Endothelial cell of umbilical vein (primary cell): ENCODE measurements at regions not wholly inside any gene's neighbourhood (a gene's known extent, or its start where the extent isn't known, plus 50 kb on each side); places are given as distances from the start of the nearest gene placed in this dataset.

Source experiments
- BruUV-seq: library from RNA; stranded (reverse); fragments of 400-500 nt; replicated peaks from 2 replicates; lab custom pipeline; 2021; lab: Mats Ljungman, UMichigan
- CTCF ChIA-PET: fragments of 300-600, 350-600 bp; sonication (Branson Sonifier 250); formaldehyde crosslinking; loops from one replicate; lab custom pipeline; 2021; ENCODE audit warnings: antibody characterized with exemption, inconsistent platforms; lab: Charles Lee
- POLR2A ChIA-PET: fragments of 300-600, 350-600 bp; sonication (Branson Sonifier 250); formaldehyde crosslinking; loops from one replicate; lab custom pipeline; 2021; ENCODE audit warnings: antibody characterized with exemption, inconsistent platforms; lab: Charles Lee
- DNase-seq: peaks from one replicate; pipeline ENCODE4 v3.0.0-alpha.2; 2011; ENCODE audit warnings: low read depth, low spot score
- FAIRE-seq: peaks from 2 replicates; lab custom pipeline; 2011; peaks lifted over from hg19 to GRCh38; lab: Jason Lieb, UNC
- H2AFZ ChIP-seq: 2 replicates; pipeline ENCODE4 v1.6.0; 2012; ENCODE audit warnings: low read depth, low read length, control low read depth, inconsistent platforms
- H3K27ac ChIP-seq: 2 replicates; pipeline ENCODE4 v1.5.1; 2011; ENCODE audit warnings: low read depth, mild to moderate bottlenecking, control low read depth, low read length, moderate library complexity; ENCODE audit not compliant: insufficient read depth
- H3K27me3 ChIP-seq, 2 experiments: 2 replicates each; pipeline versions ENCODE4 v1.6.0 to v1.6.1; 2011; ENCODE audit warnings: low read length in 2 of 2, mixed read lengths in 1 of 2; ENCODE audit not compliant: control insufficient read depth in 2 of 2, insufficient read depth in 2 of 2
- H3K36me3 ChIP-seq, 2 experiments: 2 replicates in 1 of 2; 3 replicates in 1 of 2; pipeline ENCODE4 v1.5.1; 2011; ENCODE audit warnings: low read length in 2 of 2, mild to moderate bottlenecking in 1 of 2, moderate library complexity in 1 of 2; ENCODE audit not compliant: control insufficient read depth in 2 of 2, insufficient read depth in 2 of 2; ENCODE audit errors: extremely low read depth in 1 of 2
- H3K4me1 ChIP-seq: 3 replicates; pipeline ENCODE4 v1.5.1; 2011; ENCODE audit warnings: mild to moderate bottlenecking, low read length; ENCODE audit not compliant: control insufficient read depth, insufficient read depth; ENCODE audit errors: extremely low read depth
- H3K4me2 ChIP-seq: 2 replicates; pipeline ENCODE4 v1.6.1; 2011; ENCODE audit warnings: low read length, control low read depth, mixed read lengths; ENCODE audit not compliant: insufficient read depth
- H3K4me3 ChIP-seq, 3 experiments: fragments of 200-600 bp in 1 of 3; sonication (generic), shearing (Covaris generic) in 1 of 3; replicated peaks in 1 of 3; 2 replicates each; pipeline ENCODE4 v1.5.1; 2011 to 2016; ENCODE audit warnings: control low read depth in 3 of 3, low read length in 3 of 3, mild to moderate bottlenecking in 2 of 3, inconsistent platforms in 1 of 3, low read depth in 1 of 3, moderate library complexity in 1 of 3; ENCODE audit not compliant: insufficient read depth in 1 of 3
- H3K79me2 ChIP-seq: 2 replicates; pipeline ENCODE4 v1.6.0; 2012; ENCODE audit warnings: low read length, inconsistent platforms; ENCODE audit not compliant: control insufficient read depth, insufficient read depth
- H3K9ac ChIP-seq: replicated peaks from 2 replicates; pipeline ENCODE3; 2011; ENCODE audit warnings: low read length, control low read depth; ENCODE audit not compliant: insufficient read depth; ENCODE audit errors: extremely low read depth
- H3K9me1 ChIP-seq: replicated peaks from 3 replicates; pipeline ENCODE4 v1.6.0; 2011; ENCODE audit warnings: mild to moderate bottlenecking, low read length; ENCODE audit not compliant: control insufficient read depth, insufficient read depth; ENCODE audit errors: extremely low read depth
- H3K9me3 ChIP-seq: replicated peaks from 2 replicates; pipeline ENCODE4 v1.5.1; 2012; ENCODE audit warnings: low read length, inconsistent platforms; ENCODE audit not compliant: control insufficient read depth, insufficient read depth
- H4K20me1 ChIP-seq: replicated peaks from 2 replicates; pipeline ENCODE3; 2011; ENCODE audit warnings: mild to moderate bottlenecking, low read length; ENCODE audit not compliant: control insufficient read depth, insufficient read depth; ENCODE audit errors: extremely low read depth
- CTCF ChIP-seq, 2 donors: IDR thresholded peaks; 1 replicate in 1 of 2; 2 replicates in 1 of 2; pipeline ENCODE4 v1.5.1; 2011; ENCODE audit warnings: low read length in 2 of 2, mild to moderate bottlenecking in 2 of 2, moderate library complexity in 2 of 2, control low read depth in 1 of 2, inconsistent platforms in 1 of 2, low read depth in 1 of 2; ENCODE audit not compliant: insufficient read depth in 1 of 2; ENCODE audit errors: extremely low read depth in 1 of 2
- EZH2 ChIP-seq: IDR thresholded peaks from 2 replicates; pipeline ENCODE4 v1.6.1; 2012; ENCODE audit warnings: borderline replicate concordance, low read depth, mild to moderate bottlenecking, moderate library complexity, low read length, inconsistent platforms; ENCODE audit not compliant: severe bottlenecking
- FOS ChIP-seq: IDR thresholded peaks from 2 replicates; pipeline ENCODE4 v1.6.1; 2011; ENCODE audit warnings: mild to moderate bottlenecking, low read length, moderate library complexity, borderline replicate concordance; ENCODE audit not compliant: insufficient read depth
- GATA2 ChIP-seq: IDR thresholded peaks from 2 replicates; pipeline ENCODE4 v1.7.0; 2011; ENCODE audit warnings: low read depth, mild to moderate bottlenecking, moderate library complexity, mixed read lengths, low read length; ENCODE audit not compliant: insufficient read length, insufficient read depth
- JUN ChIP-seq: IDR thresholded peaks from 2 replicates; pipeline ENCODE4 v1.6.1; 2011; ENCODE audit warnings: borderline replicate concordance, low read depth; ENCODE audit not compliant: insufficient read length, insufficient read depth
- MAX ChIP-seq: IDR thresholded peaks from 2 replicates; pipeline ENCODE4 v1.6.1; 2011; ENCODE audit not compliant: insufficient read depth, insufficient read length
- MYC ChIP-seq: IDR thresholded peaks from one replicate; pipeline ENCODE4 v1.6.1; 2011; ENCODE audit warnings: mild to moderate bottlenecking, low read depth, low read length
- POLR2A ChIP-seq: IDR thresholded peaks from 2 replicates; pipeline ENCODE4 v1.6.1; 2012; ENCODE audit warnings: low read depth, mild to moderate bottlenecking, control low read depth, low read length
- dilution Hi-C: fragments of 300-500 bp; cut with MboI; formaldehyde crosslinking; loops from one replicate; pipeline ENCODE4 v1.15.0; 2019; ENCODE audit warnings: low sequenced_read_pairs; ENCODE audit not compliant: extremely low pct_ligation_motif_present
- intact Hi-C: fragments of 100-400 bp; cut with micrococcal nuclease; formaldehyde crosslinking; loops from one replicate; pipeline ENCODE4 v1.10.0; 2022

GRCh38 chr2:6312367-6312766, 553.3 kb downstream of the CMPK2 start:
- no peak overlapping the region for H2AFZ ChIP-seq
- dilution Hi-C loops = no loop called here
- no peaks in the 10 kb centered on the region for H3K27me3 ChIP-seq
- no peaks in the 10 kb centered on the region for H3K9me1 ChIP-seq
- no peak overlapping the region for H3K4me3 ChIP-seq
- H3K4me2 ChIP-seq = no peak overlapping the region
- no peaks in the 10 kb centered on the region for H4K20me1 ChIP-seq
- H3K27ac ChIP-seq = no peak overlapping the region
- intact Hi-C loops = no loop called here
- ChIA-PET POLR2A (no interaction called here), CTCF (no interaction called here)
- no peaks in the 10 kb centered on the region for H3K79me2 ChIP-seq
- DNase-seq = no peak
- no TSS peak for BruUV-seq
- no peak for TF ChIP-seq EZH2
- no peak for TF ChIP-seq JUN
- TF ChIP-seq MAX = no peak
- no peak for TF ChIP-seq POLR2A
- no peak for TF ChIP-seq FOS
- no peak for TF ChIP-seq CTCF (IDR thresholded peaks at IDR 0.05; ENCODE audit: extremely low read depth in 1 of 2, insufficient read depth in 1 of 2, low read depth in 1 of 2, low read length in 2 of 2)
- no peak for TF ChIP-seq GATA2
- no peak for TF ChIP-seq MYC
- no peak overlapping the region for H3K9ac ChIP-seq
- H3K4me1 ChIP-seq = no peaks in the 10 kb centered on the region
- no peaks in the 10 kb centered on the region for H3K36me3 ChIP-seq
- FAIRE-seq = no peak
- peaks cover 14% of the 10 kb centered on the region for H3K9me3 ChIP-seq
